Esophagus squamous epithelium (tissue), 5 donors: ENCODE measurements at regions not wholly inside any gene's neighbourhood (a gene's known extent, or its start where the extent isn't known, plus 50 kb on each side); places are given as distances from the start of the nearest gene placed in this dataset.

ENCODE experiments used
- DNase-seq: peaks from one replicate; lab custom pipeline; 2025; lab: John Stamatoyannopoulos, UW
- H3K27ac ChIP-seq, 4 donors: fragments of 200-600 bp; sonication (generic); one replicate each; pipeline ENCODE4 v1.5.1; 2016 to 2019; ENCODE audit warnings: mild to moderate bottlenecking in 1 of 4
- H3K27me3 ChIP-seq, 4 donors: fragments of 200-600 bp; sonication (generic); 1 replicate in 3 of 4; 2 replicates in 1 of 4; pipeline versions ENCODE4 v1.5.1 to v1.6.0; 2017 to 2021; ENCODE audit warnings: antibody characterized with exemption in 1 of 4
- H3K36me3 ChIP-seq, 3 donors: fragments of 200-600 bp; sonication (generic); one replicate each; pipeline ENCODE4 v1.5.1; 2016 to 2019
- H3K4me1 ChIP-seq, 3 donors: fragments of 200-600 bp; sonication (generic); one replicate each; pipeline ENCODE4 v1.5.1; 2017 to 2019
- H3K4me3 ChIP-seq, 4 donors: fragments of 200-600 bp; sonication (generic); 1 replicate in 3 of 4; 2 replicates in 1 of 4; pipeline ENCODE4 v1.5.1; 2016 to 2019; ENCODE audit warnings: mild to moderate bottlenecking in 2 of 4, moderate library complexity in 1 of 4
- H3K9me3 ChIP-seq, 3 donors: fragments of 200-600 bp; sonication (generic); one replicate each; pipeline ENCODE4 v1.5.1; 2016 to 2019
- POLR2A ChIP-seq, 4 donors: fragments of 450-650 bp; IDR thresholded peaks; one replicate each; pipeline ENCODE4 v1.6.1; 2017; ENCODE audit warnings: antibody characterized with exemption in 4 of 4, mild to moderate bottlenecking in 4 of 4, moderate library complexity in 3 of 4
- whole genome bisulfite sequencing, 2 donors: methylation state at CpG; one replicate each; pipeline ENCODE4 v1.1.5; 2018; 5-methylcytosine and 5-hydroxymethylcytosine counted together
- intact Hi-C: fragments of 100-400 bp; cut with DNase I; formaldehyde crosslinking; loops from one replicate; pipeline ENCODE4 v1.15.0; 2022
- TF ChIP-seq, protein P1 (sequence below), 6 experiments: fragments of 450-650 bp in 4 of 6; fragments of 200-600 bp in 2 of 6; sonication (generic) in 2 of 6; IDR thresholded peaks; one replicate each; pipeline ENCODE4 v1.5.1; 2016 to 2019; ENCODE audit warnings: antibody characterized with exemption in 6 of 6, mild to moderate bottlenecking in 4 of 6, moderate library complexity in 4 of 6
- donor health status: DM: yes; HTN: yes; CAD: no.

- Histone ChIP-seq H3K36me3 (no peaks in the 10 kb centered on the region), H3K4me1 (no peaks in the 10 kb centered on the region), H3K9me3 (no peaks in the 10 kb centered on the region), H3K27me3 (no peaks in the 10 kb centered on the region), H3K27ac (no peak overlapping the region), H3K4me3 (no peak overlapping the region)
- no peak for DNase-seq
- TF ChIP-seq POLR2A (IDR thresholded peaks at IDR 0.05), result no peak
- TF ChIP-seq, protein P1, sequence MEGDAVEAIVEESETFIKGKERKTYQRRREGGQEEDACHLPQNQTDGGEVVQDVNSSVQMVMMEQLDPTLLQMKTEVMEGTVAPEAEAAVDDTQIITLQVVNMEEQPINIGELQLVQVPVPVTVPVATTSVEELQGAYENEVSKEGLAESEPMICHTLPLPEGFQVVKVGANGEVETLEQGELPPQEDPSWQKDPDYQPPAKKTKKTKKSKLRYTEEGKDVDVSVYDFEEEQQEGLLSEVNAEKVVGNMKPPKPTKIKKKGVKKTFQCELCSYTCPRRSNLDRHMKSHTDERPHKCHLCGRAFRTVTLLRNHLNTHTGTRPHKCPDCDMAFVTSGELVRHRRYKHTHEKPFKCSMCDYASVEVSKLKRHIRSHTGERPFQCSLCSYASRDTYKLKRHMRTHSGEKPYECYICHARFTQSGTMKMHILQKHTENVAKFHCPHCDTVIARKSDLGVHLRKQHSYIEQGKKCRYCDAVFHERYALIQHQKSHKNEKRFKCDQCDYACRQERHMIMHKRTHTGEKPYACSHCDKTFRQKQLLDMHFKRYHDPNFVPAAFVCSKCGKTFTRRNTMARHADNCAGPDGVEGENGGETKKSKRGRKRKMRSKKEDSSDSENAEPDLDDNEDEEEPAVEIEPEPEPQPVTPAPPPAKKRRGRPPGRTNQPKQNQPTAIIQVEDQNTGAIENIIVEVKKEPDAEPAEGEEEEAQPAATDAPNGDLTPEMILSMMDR (IDR thresholded peaks at IDR 0.05), result no peak
- intact Hi-C loops, result no loop called here
Observed at GRCh38 chr5:39811381-39811780, 386.6 kb upstream of the DAB2 start.

DNA sequence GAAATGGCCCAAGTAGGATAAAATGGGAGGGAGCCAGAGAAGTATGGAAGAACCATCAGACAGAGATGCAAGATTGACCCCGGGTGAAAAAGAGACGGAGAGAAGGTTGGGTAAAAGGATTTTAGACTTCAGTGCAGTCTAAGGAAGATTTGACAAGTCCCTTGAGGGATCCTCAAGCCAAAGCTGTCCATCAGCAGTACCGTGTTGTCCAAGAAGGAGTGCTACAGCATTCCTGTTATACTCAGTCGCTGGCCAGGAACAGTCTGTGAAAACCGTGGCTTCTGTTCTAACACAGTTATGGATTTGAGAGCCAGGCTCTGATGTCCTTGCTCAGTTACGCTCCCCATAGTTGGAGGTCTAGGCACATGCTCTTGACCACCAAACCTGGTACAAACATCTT is 383.9 kb upstream of the DAB2 start:
- intact Hi-C loops, result no loop called here
- Histone ChIP-seq H3K36me3 (no peaks in the 10 kb centered on the region), H3K27ac (no peak overlapping the region), H3K4me1 (no peaks in the 10 kb centered on the region), H3K9me3 (no peaks in the 10 kb centered on the region), H3K27me3 (no peaks in the 10 kb centered on the region), H3K4me3 (no peak overlapping the region)
- DNase-seq, result no peak
- TF ChIP-seq, protein P1 (IDR thresholded peaks at IDR 0.05), result no peak
- TF ChIP-seq POLR2A (IDR thresholded peaks at IDR 0.05), result no peak
- 72 to 81% methylated on average over 6 of the region's 6 CpGs for WGBS, 2 donors

- intact Hi-C loops, result no loop called here
- Histone ChIP-seq H3K9me3 (no peaks in the 10 kb centered on the region), H3K27ac (no peak overlapping the region), H3K4me1 (no peaks in the 10 kb centered on the region), H3K36me3 (no peaks in the 10 kb centered on the region), H3K4me3 (no peak overlapping the region), H3K27me3 (no peaks in the 10 kb centered on the region)
- TF ChIP-seq POLR2A (IDR thresholded peaks at IDR 0.05), result no peak
- TF ChIP-seq, protein P1 (IDR thresholded peaks at IDR 0.05), result no peak
- 73 to 79% methylated on average over 1 of the region's 1 CpG for WGBS, 2 donors
- DNase-seq, result no peak
Observed at GRCh38 chr5:39801306-39801705, 376.5 kb upstream of the DAB2 start.

DNA sequence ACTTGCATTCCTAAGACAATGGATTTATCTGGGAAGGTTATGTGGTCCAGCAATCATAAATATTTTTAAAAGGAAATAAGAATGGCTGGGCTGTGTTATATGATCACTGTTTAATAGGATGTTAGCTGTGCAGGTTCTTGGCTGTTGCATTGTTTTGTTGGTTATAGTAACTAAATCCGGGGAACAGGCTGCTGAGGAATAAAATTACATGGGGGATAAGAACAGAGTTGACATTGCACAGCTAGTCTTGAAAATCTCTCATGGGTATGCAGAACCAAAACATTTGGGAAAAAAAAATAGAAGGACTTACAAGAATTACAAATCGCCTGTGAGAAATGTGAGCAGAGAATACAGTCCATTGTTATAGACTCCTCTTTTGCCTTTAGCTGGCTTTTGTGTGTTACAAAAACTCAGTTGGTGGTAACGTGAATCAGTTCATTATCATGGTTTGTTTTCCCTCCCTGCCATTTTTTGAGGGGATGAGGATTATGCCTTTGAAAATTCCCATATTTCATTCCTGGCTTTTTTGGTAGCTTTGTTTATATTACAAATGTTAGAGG is 375.3 kb upstream of the DAB2 start:
- 22 to 40% methylated on average over 3 of the region's 3 CpGs for WGBS, 2 donors
- no peak overlapping the region for H3K4me3 ChIP-seq
- TF ChIP-seq, protein P1 (IDR thresholded peaks at IDR 0.05), result no peak
- intact Hi-C loops, result no loop called here
- no peaks in the 10 kb centered on the region for H3K27me3 ChIP-seq
- no peaks in the 10 kb centered on the region for H3K4me1 ChIP-seq
- no peaks in the 10 kb centered on the region for H3K36me3 ChIP-seq
- H3K27ac ChIP-seq, result no peak overlapping the region
- no peaks in the 10 kb centered on the region for H3K9me3 ChIP-seq
- DNase-seq, result no peak

- intact Hi-C loops, result no loop called here
- DNase-seq, result no peak
- 45 to 74% methylated on average over 2 of the region's 2 CpGs for WGBS, 2 donors
- Histone ChIP-seq H3K4me1 (no peaks in the 10 kb centered on the region), H3K27ac (no peak overlapping the region), H3K9me3 (no peaks in the 10 kb centered on the region), H3K27me3 (no peaks in the 10 kb centered on the region), H3K4me3 (no peak overlapping the region), H3K36me3 (no peaks in the 10 kb centered on the region)
- TF ChIP-seq, protein P1 (IDR thresholded peaks at IDR 0.05), result no peak
- no peak for TF ChIP-seq POLR2A (IDR thresholded peaks at IDR 0.05)
Observed at GRCh38 chr5:39799242-39799641, 374.5 kb upstream of the DAB2 start.
